Osteocyte (in vitro differentiated cells): ENCODE measurements at regions not wholly inside any gene's neighbourhood (a gene's known extent, or its start where the extent isn't known, plus 50 kb on each side); places are given as distances from the start of the nearest gene placed in this dataset.
A peak's percentile ranks its signal among the peaks of the same experiment; 100 is the strongest.

ENCODE experiments used
- DNase-seq: peaks from one replicate; pipeline ENCODE4 v3.0.0; 2021; ENCODE audit warnings: mixed read lengths; ENCODE audit not compliant: unreplicated experiment; ENCODE audit errors: extremely low spot score
- H3K27ac Mint-ChIP-seq: one replicate; pipeline ENCODE4 v1.8.0; 2021; ENCODE audit warnings: mild to moderate bottlenecking, mixed read lengths; ENCODE audit not compliant: unreplicated experiment
- H3K27me3 Mint-ChIP-seq: one replicate; pipeline ENCODE4 v1.8.0; 2021; ENCODE audit warnings: mixed read lengths; ENCODE audit not compliant: unreplicated experiment
- H3K36me3 Mint-ChIP-seq: one replicate; pipeline ENCODE4 v1.8.0; 2021; ENCODE audit warnings: mixed read lengths; ENCODE audit not compliant: unreplicated experiment
- H3K4me1 Mint-ChIP-seq: one replicate; pipeline ENCODE4 v1.8.0; 2021; ENCODE audit warnings: mixed read lengths; ENCODE audit not compliant: unreplicated experiment
- H3K4me3 Mint-ChIP-seq: one replicate; pipeline ENCODE4 v1.8.0; 2021; ENCODE audit warnings: mild to moderate bottlenecking, moderate library complexity, mixed read lengths; ENCODE audit not compliant: unreplicated experiment
- H3K9me3 Mint-ChIP-seq: one replicate; pipeline ENCODE4 v1.8.0; 2021; ENCODE audit warnings: mixed read lengths; ENCODE audit not compliant: unreplicated experiment
- CTCF ChIP-seq: fragments of 200-600 bp; sonication (generic); IDR thresholded peaks from 2 replicates; pipeline ENCODE4 v1.5.0; 2021; ENCODE audit warnings: antibody characterized with exemption, mild to moderate bottlenecking, moderate library complexity

- H3K9me3 Mint-ChIP-seq = no peaks in the 10 kb centered on the region
- H3K36me3 Mint-ChIP-seq = no peaks in the 10 kb centered on the region
- H3K27ac Mint-ChIP-seq = no peak overlapping the region
- TF ChIP-seq CTCF = no peak
- DNase-seq = no peak
- H3K27me3 Mint-ChIP-seq = peaks cover 2% of the 10 kb centered on the region
- peak overlapping the region; percentile 77 for H3K4me3 Mint-ChIP-seq
- H3K4me1 Mint-ChIP-seq = peaks cover 39% of the 10 kb centered on the region
Measured at GRCh38 chr16:85461814-85462713, 151.1 kb upstream of the GSE1 start.

- no peak for TF ChIP-seq CTCF
- no peaks in the 10 kb centered on the region for H3K36me3 Mint-ChIP-seq
- H3K4me3 Mint-ChIP-seq = peak overlapping the region; percentile 53
- DNase-seq = no peak
- H3K9me3 Mint-ChIP-seq = no peaks in the 10 kb centered on the region
- H3K27ac Mint-ChIP-seq = no peak overlapping the region
- peaks cover 2% of the 10 kb centered on the region for H3K27me3 Mint-ChIP-seq
- H3K4me1 Mint-ChIP-seq = peaks cover 36% of the 10 kb centered on the region
Measured at GRCh38 chr16:85462714-85463611, 150.2 kb upstream of the GSE1 start.

GRCh38 chr16:85463672-85464382, 149.3 kb upstream of the GSE1 start:
- peaks cover 36% of the 10 kb centered on the region for H3K4me1 Mint-ChIP-seq
- H3K4me3 Mint-ChIP-seq = no peak overlapping the region
- no peaks in the 10 kb centered on the region for H3K9me3 Mint-ChIP-seq
- H3K27me3 Mint-ChIP-seq = peaks cover 2% of the 10 kb centered on the region
- no peak overlapping the region for H3K27ac Mint-ChIP-seq
- no peaks in the 10 kb centered on the region for H3K36me3 Mint-ChIP-seq
- no peak for DNase-seq
- no peak for TF ChIP-seq CTCF

GRCh38 chr16:85464383-85465305, 148.5 kb upstream of the GSE1 start:
- no peak overlapping the region for H3K4me3 Mint-ChIP-seq
- TF ChIP-seq CTCF = no peak
- no peak overlapping the region for H3K27ac Mint-ChIP-seq
- peaks cover 36% of the 10 kb centered on the region for H3K4me1 Mint-ChIP-seq
- H3K27me3 Mint-ChIP-seq = peaks cover 4% of the 10 kb centered on the region
- H3K9me3 Mint-ChIP-seq = no peaks in the 10 kb centered on the region
- no peak for DNase-seq
- H3K36me3 Mint-ChIP-seq = no peaks in the 10 kb centered on the region
